ENCODE measurements at regions not wholly inside any gene's neighbourhood (a gene's known extent, or its start where the extent isn't known, plus 50 kb on each side); places are given as distances from the start of the nearest gene placed in this dataset.
"Not testable (repeated sequence)": the region's sequence is repeated elsewhere in the genome, so short reads cannot be mapped to it uniquely, and the experiment has no call there.

DNA sequence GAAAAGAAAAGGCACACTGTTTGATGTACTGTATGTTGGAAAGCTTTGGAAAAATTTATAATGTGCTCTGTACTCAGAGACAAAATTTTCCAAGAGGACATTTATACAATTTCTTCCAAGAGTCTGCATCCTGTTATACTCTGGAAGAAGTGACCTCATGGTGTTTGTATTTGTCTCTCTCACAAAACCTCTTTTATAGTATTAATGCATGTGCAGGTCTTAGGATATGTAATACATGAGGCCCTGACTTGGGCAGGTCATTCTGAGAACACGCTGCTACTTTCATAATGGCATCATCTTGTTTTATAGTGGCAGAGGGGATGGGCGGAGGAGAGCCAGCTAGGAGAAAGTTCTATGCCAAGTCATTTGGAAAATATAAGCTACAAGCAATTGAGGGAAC is 72.0 kb upstream of the P3H2 start:
- no peak for DNase-seq (ENCODE audit: low read depth, low spot score)

DNA sequence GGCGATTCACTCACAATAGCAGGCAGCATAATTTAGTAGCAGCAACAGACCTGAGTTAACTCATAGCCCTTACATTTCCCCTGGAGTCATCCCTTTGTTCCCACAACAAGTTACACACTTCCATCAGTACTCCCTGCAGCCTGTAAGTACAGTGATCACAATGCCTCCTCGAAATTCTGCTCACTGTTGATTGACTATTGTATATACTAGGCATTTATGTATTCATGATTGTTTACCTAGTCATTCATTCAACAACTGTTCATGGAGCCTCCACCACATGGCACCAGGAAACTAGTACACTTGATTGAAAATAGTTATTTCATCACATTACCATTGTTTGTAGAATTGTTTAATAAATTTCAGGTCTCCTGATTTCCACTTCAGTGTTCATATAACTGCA is 71.4 kb upstream of the P3H2 start:
- DNase-seq (ENCODE audit: low read depth, low spot score), result no peak

DNA sequence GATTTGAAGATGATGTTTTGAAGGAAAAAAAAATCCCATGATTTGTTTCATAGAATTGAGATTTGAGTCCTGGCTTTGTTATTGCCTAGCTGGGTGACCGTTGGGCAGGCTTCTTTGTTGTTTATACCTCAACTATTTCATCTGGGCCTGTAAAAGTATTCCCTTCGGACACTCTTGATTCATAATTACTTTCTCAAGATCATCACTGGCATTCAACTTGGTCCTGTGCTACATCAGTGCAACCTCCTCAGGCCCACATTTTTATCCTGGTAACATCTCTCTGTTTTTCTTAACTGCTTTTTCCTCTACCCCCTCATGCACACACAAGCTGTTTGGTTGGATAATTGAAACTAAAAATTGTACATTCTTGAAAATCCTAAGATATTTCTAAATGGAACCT is 67.5 kb upstream of the P3H2 start:
- DNase-seq (ENCODE audit: low read depth, low spot score), result no peak

DNA sequence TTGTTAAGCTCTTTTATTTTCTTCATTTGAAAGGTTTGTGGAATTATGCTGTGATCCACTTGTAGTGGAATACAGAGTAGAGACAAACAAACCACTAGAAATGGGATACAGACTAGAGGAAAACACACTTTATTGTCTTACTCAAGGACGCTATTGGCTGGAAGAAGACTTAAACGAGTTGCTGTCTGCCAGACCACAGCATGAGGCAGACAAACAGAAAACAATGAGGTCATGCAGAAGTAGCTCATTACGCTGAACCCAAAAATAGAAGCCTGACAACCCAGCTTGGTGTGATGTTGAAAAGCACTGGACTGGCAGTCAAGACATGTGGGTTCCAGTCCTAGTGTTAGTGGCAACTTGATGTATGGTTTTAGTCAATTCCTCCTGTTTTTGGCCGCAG is 62.4 kb upstream of the P3H2 start:
- peak; percentile 19 for DNase-seq (ENCODE audit: low read depth, low spot score)

DNA sequence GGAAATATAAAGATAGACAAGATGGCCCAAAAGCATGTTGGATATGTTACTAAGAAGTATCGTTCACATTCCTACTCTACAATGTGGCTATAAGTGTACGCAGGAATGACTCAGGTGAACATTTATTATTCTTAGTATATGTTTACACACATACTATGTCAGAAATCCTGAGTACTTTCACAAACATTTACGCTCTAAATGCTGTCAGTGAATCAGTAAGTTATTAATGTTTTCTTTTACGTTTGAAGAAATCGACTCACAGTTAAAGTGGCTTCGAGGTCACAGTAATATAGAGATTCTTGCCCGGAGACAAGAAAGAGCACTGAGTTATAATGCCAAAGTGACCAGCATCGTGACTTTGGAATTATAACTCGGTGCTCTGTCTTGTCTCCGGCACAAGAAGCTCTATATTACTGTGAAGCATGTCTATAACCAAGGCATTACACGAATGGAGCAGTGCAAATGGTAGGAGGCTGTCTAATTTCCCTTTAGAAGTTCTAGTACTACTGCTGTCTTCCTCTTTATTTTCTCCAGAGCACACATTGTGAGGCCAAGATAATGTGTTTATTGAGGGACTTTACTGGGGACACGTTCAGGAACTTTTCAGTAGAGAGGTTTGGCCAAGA is 61.8 kb upstream of the P3H2 start:
- no peak for DNase-seq (ENCODE audit: low read depth, low spot score)

DNA sequence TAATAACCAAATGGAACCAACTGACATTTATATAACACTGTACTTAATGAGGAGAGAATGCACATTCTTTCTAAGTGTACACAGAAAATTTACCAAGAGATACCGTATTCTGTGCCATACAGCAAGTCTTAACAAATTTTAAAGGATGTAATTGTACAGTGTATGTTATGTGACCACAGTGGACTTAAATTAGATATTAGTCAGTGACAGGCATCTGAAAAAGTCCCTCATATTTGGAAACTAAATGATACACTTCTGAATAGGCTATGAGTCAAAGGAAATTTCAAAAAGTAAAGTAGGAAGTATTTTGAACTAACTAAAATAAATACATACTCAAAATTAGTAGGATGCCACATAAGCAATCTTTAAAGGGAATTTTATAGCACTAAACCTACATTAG is 59.6 kb upstream of the P3H2 start:
- DNase-seq (ENCODE audit: low read depth, low spot score), result no peak

DNA sequence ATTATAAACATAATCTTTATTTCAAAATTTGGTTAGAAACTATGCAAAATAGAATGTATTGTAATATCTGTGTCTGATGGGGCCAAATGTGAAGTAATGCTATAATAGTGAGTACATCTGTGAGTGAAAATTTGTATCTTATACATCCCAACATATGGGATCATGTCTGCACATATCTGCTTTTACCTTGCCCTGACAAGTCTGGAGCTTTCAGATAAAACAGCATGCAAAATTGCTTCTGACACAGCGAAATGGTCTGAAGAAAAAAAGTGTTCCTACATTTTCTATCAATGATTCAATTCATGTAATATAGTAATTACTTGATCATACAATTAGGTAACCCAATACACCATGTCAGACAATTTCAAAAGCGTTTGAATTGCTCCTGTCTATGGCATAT is 58.1 kb upstream of the P3H2 start:
- DNase-seq (ENCODE audit: low read depth, low spot score), result no peak

DNA sequence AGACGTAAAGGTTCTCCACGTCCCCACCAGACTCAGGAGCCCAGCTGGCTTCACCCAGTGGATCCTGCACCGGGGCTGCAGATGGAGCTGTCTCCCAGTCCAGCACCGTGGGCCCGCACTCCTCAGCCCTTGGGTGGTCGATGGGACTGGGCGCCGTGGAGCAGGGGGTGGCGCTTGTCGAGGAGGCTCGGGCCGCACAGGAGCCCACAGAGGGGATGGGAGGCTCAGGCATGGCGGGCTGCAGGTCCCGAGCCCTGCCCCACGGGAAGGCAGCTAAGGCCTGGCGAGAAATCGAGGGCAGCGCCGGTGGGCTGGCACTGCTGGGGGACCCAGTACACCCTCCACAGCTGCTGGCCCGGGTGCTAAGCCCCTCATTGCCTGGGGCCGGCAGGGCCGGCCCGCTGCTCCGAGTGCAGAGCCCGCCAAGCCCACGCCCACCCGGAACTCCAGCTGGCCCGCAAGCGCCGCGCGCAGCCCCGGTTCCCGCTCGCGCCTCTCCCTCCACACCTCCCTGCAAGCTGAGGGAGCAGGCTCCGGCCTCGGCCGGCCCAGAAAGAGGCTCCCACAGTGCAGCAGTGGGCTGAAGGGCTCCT is 56.3 kb upstream of the P3H2 start:
- DNase-seq (ENCODE audit: low read depth, low spot score), result not testable (repeated sequence)

DNA sequence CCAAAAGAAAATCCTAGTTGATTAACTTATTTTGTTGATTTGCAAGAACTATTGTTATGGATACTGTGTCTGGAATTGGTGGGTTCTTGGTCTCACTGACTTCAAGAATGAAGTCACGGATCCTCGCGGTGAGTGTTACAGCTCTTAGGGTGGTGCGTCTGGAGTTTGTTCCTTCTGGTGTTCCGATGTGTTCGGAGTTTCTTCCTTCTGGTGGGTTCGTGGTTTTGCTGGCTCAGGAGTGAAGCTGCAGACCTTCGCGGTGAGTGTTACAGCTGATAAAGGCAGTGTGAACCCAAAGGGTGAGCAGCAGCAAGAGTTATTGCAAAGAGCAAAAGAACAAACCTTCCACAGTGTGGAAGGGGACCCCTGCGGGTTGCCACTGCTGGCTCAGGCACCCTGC is 55.4 kb upstream of the P3H2 start:
- not testable (repeated sequence) for DNase-seq (ENCODE audit: low read depth, low spot score)

DNA sequence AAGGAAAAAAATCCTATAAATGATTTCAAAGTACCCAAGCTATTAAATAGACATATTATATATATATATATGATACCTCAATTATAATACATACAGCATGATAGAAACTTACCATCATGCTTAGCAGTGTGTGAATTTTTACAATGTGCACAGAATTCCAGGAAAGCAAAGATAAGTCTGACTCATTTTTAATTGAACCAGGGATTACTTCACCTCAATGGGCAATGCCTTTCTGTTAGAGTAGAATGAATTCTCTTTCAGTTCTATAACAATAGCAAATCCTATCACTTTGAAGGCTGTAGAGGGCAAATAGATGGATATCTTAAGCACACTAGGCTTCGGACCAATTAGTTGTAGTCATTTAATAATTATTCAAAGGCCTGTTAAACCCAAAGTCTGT is 54.8 kb upstream of the P3H2 start:
- no peak for DNase-seq (ENCODE audit: low read depth, low spot score)

DNA sequence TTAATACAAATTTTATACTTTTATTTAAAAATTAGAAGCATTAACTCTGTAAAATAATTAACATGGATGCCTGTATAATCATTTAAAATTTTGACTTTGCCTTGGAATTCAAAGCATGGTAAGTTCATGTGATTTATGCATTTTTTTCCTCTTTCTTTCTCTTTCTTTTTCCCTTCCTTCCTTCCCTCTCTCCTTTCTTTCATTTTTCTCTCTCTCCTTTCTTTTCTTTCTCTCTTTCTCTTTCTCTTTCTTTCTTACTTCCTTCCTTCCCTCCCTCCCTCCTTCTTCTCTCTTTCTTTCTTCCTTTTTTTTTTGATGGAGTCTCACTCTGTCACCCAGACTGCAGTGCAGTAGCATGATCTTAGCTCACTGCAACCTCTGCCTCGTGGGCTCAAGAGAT is 53.8 kb upstream of the P3H2 start:
- DNase-seq (ENCODE audit: low read depth, low spot score), result no peak

DNA sequence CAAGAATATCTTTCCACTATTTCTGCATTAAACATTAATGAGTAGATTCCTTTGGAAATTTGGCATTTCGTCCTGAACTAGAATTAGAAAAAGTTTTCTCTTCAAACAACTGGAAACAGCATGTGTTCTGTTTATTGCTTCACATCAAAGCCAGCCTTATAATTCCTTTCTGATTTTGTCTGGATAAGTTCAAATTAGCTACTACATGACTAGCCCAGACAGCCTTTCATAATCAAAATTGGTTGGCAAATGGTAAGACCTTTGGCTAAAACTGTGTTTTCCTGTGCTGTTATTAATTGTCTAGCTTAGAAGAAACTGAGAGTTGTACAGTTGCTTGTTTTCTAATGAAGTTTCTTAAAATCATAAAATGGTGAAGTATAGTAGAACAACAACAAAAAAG is 52.7 kb upstream of the P3H2 start:
- DNase-seq (ENCODE audit: low read depth, low spot score), result no peak

DNA sequence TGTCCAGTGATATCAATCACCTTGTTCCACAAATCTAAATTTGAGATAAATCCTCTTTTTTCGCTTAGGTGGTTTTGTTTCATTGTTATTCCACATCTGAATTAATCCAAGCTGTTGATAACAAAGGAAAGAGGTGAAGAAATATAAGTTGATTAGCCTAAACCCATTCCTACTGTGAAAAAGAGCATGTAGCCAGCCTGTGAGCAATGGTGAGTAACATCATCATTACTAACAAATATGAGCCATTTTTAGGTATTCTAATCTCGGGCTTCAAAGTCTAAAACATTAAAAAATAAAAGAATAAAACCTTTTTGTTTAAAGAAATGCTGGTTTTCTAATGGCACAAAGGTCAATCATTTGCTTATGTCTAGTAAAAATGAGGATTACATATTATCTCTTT is 52.1 kb upstream of the P3H2 start:
- no peak for DNase-seq (ENCODE audit: low read depth, low spot score)
